Gastroesophageal sphincter (tissue), 3 donors: ENCODE measurements at regions not wholly inside any gene's neighbourhood (a gene's known extent, or its start where the extent isn't known, plus 50 kb on each side); places are given as distances from the start of the nearest gene placed in this dataset.

Source experiments
- CTCF ChIP-seq, 4 experiments: fragments of 200-600 bp in 2 of 4; fragments of 450-650 bp in 2 of 4; sonication (generic) in 1 of 4; IDR thresholded peaks; one replicate each; pipeline ENCODE4 v1.5.1; 2017 to 2019; ENCODE audit warnings: antibody characterized with exemption in 4 of 4, mild to moderate bottlenecking in 2 of 4, moderate library complexity in 2 of 4
- POLR2A ChIP-seq, 2 donors: fragments of 450-650 bp; IDR thresholded peaks; one replicate each; pipeline ENCODE4 v1.6.1; 2017; ENCODE audit warnings: antibody characterized with exemption in 2 of 2, mild to moderate bottlenecking in 2 of 2, moderate library complexity in 1 of 2

GRCh38 chr5:27532305-27532704 lies 493.9 kb upstream of the CDH9 start:
- TF ChIP-seq CTCF (IDR thresholded peaks at IDR 0.05) (no peak), POLR2A (IDR thresholded peaks at IDR 0.05) (no peak)
